ENCODE measurements at regions not wholly inside any gene's neighbourhood (a gene's known extent, or its start where the extent isn't known, plus 50 kb on each side); places are given as distances from the start of the nearest gene placed in this dataset.

DNA sequence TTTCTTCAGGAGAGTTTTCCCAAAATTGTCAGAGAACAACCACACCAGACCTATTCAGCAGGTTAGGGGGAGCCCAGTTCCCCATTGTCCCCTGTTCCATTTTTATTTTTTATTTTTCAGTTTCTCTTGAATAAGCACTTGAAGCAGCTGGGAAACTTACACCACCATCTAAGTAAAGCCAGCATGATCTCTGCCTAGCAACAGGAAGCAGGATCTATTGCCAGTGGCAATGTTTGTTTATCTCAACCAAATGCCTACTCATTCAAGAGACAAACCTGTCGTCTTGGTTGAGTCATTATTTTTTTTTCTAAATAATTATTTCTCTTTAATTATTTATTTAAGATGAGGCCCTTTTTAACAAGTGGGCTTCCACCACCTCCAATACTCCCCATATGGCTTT is 379.3 kb downstream of the PLK2 start:
- TF ChIP-seq CTCF (IDR thresholded peaks at IDR 0.05 in 4 of 5, conservative IDR thresholded peaks at IDR 0.05 in 1 of 5), result no peak
- no peak for TF ChIP-seq POLR2A (IDR thresholded peaks at IDR 0.05)
